ENCODE measurements at regions not wholly inside any gene's neighbourhood (a gene's known extent, or its start where the extent isn't known, plus 50 kb on each side); places are given as distances from the start of the nearest gene placed in this dataset.
"Not testable (repeated sequence)": the region's sequence is repeated elsewhere in the genome, so short reads cannot be mapped to it uniquely, and the experiment has no call there.

DNA sequence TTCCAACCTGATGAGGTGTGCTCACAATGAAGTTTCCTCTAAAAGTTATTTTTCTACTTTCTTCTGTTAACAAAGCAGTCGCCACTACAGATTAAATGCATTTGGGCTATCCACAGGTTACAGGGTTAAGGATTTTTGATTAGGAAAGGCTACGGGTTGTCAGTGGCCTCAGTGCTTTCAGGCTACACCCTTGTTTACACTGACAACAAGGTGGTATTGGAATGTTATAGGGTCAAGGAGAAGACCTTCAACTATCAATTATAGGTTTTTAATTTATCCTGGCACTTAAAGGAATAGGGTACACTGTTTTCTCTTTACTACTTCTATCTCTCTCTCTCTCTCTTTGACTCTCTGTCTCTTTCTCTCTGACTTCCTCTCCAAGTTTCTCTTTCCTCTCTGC, 102.8 kb downstream of the TMEM167A start:
- ATAC-seq (ENCODE audit: low read depth in 2 of 2); H3K4me1 Mint-ChIP-seq; H3K27me3 ChIP-seq (ENCODE audit: control insufficient read depth, insufficient read depth, low read length); H3K27ac Mint-ChIP-seq; H3K36me3 ChIP-seq (ENCODE audit: control insufficient read depth, insufficient read depth, low read length); H3K27ac ChIP-seq (ENCODE audit: insufficient read depth, low read length, poor library complexity, severe bottlenecking); H3K4me3 ChIP-seq (ENCODE audit: low read depth, low read length); H3K27me3 Mint-ChIP-seq; DNase-seq; H3K36me3 Mint-ChIP-seq; H3K4me3 Mint-ChIP-seq; H3K4me1 ChIP-seq (ENCODE audit: control insufficient read depth, insufficient read depth, low read length, poor library complexity, severe bottlenecking): not testable (repeated sequence)
- peaks cover 0 to 28% (median 12%) of the 10 kb centered on the region in 7 donors for H3K9me3 Mint-ChIP-seq
- H3K9me3 ChIP-seq (ENCODE audit: control insufficient read depth in 2 of 2, low read length in 2 of 2): peaks cover 10 to 16% of the 10 kb centered on the region in 2 experiments

DNA sequence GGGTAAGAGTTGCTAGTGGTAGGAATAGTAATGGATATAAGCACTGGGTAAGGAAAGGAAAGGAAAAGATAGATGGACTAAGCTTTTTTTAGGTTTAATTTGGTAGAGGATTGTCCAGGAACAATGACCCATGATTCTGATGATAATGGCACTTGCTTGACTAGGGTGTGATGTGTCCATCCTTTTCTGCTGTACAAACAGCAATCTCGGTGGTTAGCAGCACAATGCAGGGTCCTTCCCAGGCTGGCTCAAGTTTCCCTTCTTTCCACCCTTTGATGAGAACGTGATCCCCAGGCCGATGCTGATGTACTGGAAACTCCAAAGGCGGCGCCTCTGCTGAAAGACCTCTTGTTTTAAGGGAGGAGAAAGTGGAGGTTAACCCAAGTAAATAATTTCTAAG, 105.3 kb downstream of the TMEM167A start:
- Histone ChIP-seq H3K27me3 (ENCODE audit: control insufficient read depth, insufficient read depth, low read length) (no peaks in the 10 kb centered on the region), H3K4me1 (ENCODE audit: control insufficient read depth, insufficient read depth, low read length, poor library complexity, severe bottlenecking) (no peaks in the 10 kb centered on the region), H3K36me3 (ENCODE audit: control insufficient read depth, insufficient read depth, low read length) (no peaks in the 10 kb centered on the region), H3K4me3 (ENCODE audit: low read depth, low read length) (no peak overlapping the region), H3K9me3 (ENCODE audit: control insufficient read depth in 2 of 2, low read length in 2 of 2) (peaks cover 10 to 16% of the 10 kb centered on the region in 2 experiments), H3K27ac (ENCODE audit: insufficient read depth, low read length, poor library complexity, severe bottlenecking) (no peak overlapping the region)
- Mint-ChIP-seq H3K27ac (no peak overlapping the region), H3K4me3 (no peak overlapping the region), H3K4me1 (peaks cover 0 to 4% (median under 1%) of the 10 kb centered on the region in 4 donors), H3K36me3 (peaks cover 8% of the 10 kb centered on the region), H3K27me3 (no peaks in the 10 kb centered on the region), H3K9me3 (peaks cover 0 to 28% (median 10%) of the 10 kb centered on the region in 7 donors)
- DNase-seq (no peak), ATAC-seq (ENCODE audit: low read depth in 2 of 2) (no peak)

DNA sequence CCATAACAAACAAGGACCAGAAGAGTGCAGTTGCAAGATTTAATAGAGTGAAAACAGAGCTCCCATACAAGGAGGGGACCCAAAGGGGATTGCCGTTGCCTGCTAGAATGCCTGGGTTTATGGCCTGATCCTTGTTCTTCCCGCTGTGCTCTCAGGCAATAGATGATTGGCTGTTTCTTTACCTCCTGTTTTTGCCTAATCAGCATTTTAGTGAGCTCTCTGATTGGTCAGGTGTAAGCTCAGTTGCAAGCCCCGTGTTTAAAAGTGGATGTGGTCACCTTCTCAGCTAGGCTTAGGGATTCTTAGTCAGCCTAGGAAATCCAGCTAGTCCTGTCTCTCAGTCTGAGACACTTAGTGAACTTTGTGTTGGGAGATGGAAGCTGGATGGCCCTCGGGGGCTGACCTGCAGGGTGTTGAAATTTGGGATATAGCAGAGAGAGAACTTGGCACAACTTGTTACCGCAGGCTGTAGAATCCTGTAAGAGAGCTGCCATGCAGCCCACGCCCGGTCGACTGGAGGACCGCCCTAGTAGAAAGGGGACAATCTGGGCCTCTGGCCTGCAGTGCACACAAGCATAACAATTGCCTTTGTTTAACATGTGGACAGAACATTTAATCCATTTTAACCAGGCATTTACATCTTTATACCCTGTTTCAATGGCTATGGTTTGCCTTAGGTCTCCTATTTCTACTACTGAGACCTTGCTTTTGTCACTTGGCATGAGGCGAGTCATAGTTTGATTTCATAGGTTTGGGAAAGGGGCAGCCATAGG, 106.0 kb downstream of the TMEM167A start:
- H3K4me1 Mint-ChIP-seq; DNase-seq; H3K4me3 Mint-ChIP-seq; ATAC-seq (ENCODE audit: low read depth in 2 of 2); H3K36me3 ChIP-seq (ENCODE audit: control insufficient read depth, insufficient read depth, low read length); H3K4me1 ChIP-seq (ENCODE audit: control insufficient read depth, insufficient read depth, low read length, poor library complexity, severe bottlenecking); H3K27ac Mint-ChIP-seq; H3K4me3 ChIP-seq (ENCODE audit: low read depth, low read length); H3K27me3 Mint-ChIP-seq; H3K27ac ChIP-seq (ENCODE audit: insufficient read depth, low read length, poor library complexity, severe bottlenecking); H3K27me3 ChIP-seq (ENCODE audit: control insufficient read depth, insufficient read depth, low read length); H3K36me3 Mint-ChIP-seq: not testable (repeated sequence)
- peaks cover 10 to 16% of the 10 kb centered on the region in 2 experiments for H3K9me3 ChIP-seq (ENCODE audit: control insufficient read depth in 2 of 2, low read length in 2 of 2)
- H3K9me3 Mint-ChIP-seq: peaks cover 0 to 23% (median 8%) of the 10 kb centered on the region in 7 donors

DNA sequence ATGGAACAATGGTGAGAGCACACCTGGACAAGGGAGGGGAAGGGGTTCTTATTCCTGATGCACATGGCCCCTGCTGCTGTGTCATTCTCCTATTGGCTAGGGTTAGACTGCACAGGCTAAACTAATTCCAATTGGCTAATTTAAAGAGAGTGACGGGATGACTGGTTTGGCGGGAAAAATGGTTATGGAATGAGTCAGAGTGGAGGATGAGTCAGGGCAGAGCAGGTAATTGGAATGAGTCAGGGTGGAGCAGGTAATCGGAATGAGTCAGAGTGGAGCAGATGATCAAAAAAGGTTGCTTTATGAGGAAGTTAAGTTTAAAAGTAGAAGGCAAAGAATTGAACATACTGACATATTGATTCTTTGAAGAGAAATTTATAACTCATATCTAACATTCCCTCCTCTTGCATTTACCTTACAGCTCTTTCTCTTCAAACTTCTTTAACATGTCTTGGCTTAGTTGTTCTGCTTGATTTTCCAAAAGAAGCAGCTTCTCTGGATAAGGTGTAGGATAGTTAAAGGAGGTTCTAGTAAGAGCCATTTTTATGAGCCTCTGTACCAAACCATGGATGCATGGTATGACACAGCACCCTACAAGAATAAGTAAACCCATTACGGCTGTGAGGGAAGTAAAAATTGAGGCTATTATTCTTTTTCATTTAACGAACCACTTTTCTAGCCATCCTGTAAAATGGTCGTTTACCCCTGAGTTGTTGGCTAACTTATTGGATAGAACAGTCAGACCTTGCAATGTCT, 107.8 kb downstream of the TMEM167A start:
- not testable (repeated sequence) for H3K4me1 ChIP-seq (ENCODE audit: control insufficient read depth, insufficient read depth, low read length, poor library complexity, severe bottlenecking); H3K27me3 Mint-ChIP-seq; H3K27ac ChIP-seq (ENCODE audit: insufficient read depth, low read length, poor library complexity, severe bottlenecking); ATAC-seq (ENCODE audit: low read depth in 2 of 2); H3K4me1 Mint-ChIP-seq; H3K27me3 ChIP-seq (ENCODE audit: control insufficient read depth, insufficient read depth, low read length); H3K4me3 ChIP-seq (ENCODE audit: low read depth, low read length); H3K36me3 Mint-ChIP-seq; H3K4me3 Mint-ChIP-seq; H3K36me3 ChIP-seq (ENCODE audit: control insufficient read depth, insufficient read depth, low read length); H3K9me3 Mint-ChIP-seq; H3K27ac Mint-ChIP-seq; H3K9me3 ChIP-seq (ENCODE audit: control insufficient read depth in 2 of 2, low read length in 2 of 2)
- peak in 1 of 3 donors; percentile 9 for DNase-seq

DNA sequence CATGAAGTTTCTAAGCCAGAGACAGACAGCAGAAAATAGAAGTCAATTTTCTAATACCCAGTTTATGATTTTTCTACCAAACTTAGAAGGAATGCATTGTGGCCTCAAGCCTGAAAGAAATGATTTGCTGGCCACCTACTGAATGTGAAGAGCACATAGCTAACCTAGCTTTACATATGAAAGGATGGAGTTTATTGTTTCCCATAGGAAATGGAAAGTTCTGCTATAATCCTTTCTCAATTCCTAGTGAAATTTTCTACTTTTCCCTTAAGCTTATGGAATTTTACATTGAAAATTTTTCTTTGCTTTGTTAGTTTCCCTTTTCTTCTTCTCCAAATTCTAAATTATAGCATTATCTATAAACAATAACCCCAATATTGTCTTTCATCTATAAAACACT, 110.1 kb downstream of the TMEM167A start:
- no peaks in the 10 kb centered on the region for H3K27me3 ChIP-seq (ENCODE audit: control insufficient read depth, insufficient read depth, low read length)
- peaks cover 0 to 6% (median 0%) of the 10 kb centered on the region in 7 donors for H3K9me3 Mint-ChIP-seq
- no peak for DNase-seq
- ATAC-seq (ENCODE audit: low read depth in 2 of 2): no peak
- H3K4me1 ChIP-seq (ENCODE audit: control insufficient read depth, insufficient read depth, low read length, poor library complexity, severe bottlenecking): no peaks in the 10 kb centered on the region
- peaks cover 0 to 2% (median under 1%) of the 10 kb centered on the region in 4 donors for H3K4me1 Mint-ChIP-seq
- H3K27ac Mint-ChIP-seq: no peak overlapping the region
- H3K36me3 Mint-ChIP-seq: no peaks in the 10 kb centered on the region
- no peaks in the 10 kb centered on the region for H3K36me3 ChIP-seq (ENCODE audit: control insufficient read depth, insufficient read depth, low read length)
- H3K27ac ChIP-seq (ENCODE audit: insufficient read depth, low read length, poor library complexity, severe bottlenecking): no peak overlapping the region
- H3K4me3 ChIP-seq (ENCODE audit: low read depth, low read length): no peak overlapping the region
- no peaks in the 10 kb centered on the region for H3K9me3 ChIP-seq (ENCODE audit: control insufficient read depth in 2 of 2, low read length in 2 of 2)
- no peaks in the 10 kb centered on the region for H3K27me3 Mint-ChIP-seq
- no peak overlapping the region for H3K4me3 Mint-ChIP-seq

DNA sequence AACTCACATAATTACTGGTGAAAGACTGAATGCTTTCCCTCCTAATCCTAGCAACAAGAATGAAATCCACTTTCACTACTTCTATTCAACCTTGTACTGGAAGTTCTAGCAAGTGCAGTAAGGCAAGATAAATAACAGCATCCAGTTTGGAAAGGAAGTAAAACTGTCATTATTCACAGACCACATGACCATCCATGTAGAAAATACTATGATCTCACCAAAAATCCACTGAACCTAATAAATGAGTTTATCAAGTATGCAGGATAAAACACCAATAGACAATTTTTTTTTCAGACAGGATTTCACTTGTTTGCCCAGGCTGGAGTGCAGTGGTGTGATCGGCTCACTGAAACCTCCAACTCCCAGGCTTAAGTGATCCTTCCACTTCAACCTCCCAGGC, 117.7 kb downstream of the TMEM167A start:
- no peaks in the 10 kb centered on the region for H3K4me1 ChIP-seq (ENCODE audit: control insufficient read depth, insufficient read depth, low read length, poor library complexity, severe bottlenecking)
- no peak for DNase-seq
- no peaks in the 10 kb centered on the region for H3K4me1 Mint-ChIP-seq
- no peak overlapping the region for H3K4me3 Mint-ChIP-seq
- peaks cover 0 to 5% of the 10 kb centered on the region in 2 experiments for H3K9me3 ChIP-seq (ENCODE audit: control insufficient read depth in 2 of 2, low read length in 2 of 2)
- H3K36me3 Mint-ChIP-seq: no peaks in the 10 kb centered on the region
- no peaks in the 10 kb centered on the region for H3K36me3 ChIP-seq (ENCODE audit: control insufficient read depth, insufficient read depth, low read length)
- no peak overlapping the region for H3K27ac ChIP-seq (ENCODE audit: insufficient read depth, low read length, poor library complexity, severe bottlenecking)
- H3K27me3 Mint-ChIP-seq: no peaks in the 10 kb centered on the region
- ATAC-seq (ENCODE audit: low read depth in 2 of 2): no peak
- H3K9me3 Mint-ChIP-seq: peaks cover 4 to 26% (median 11%) of the 10 kb centered on the region in 7 donors
- H3K27ac Mint-ChIP-seq: no peak overlapping the region
- no peak overlapping the region for H3K4me3 ChIP-seq (ENCODE audit: low read depth, low read length)
- no peaks in the 10 kb centered on the region for H3K27me3 ChIP-seq (ENCODE audit: control insufficient read depth, insufficient read depth, low read length)

DNA sequence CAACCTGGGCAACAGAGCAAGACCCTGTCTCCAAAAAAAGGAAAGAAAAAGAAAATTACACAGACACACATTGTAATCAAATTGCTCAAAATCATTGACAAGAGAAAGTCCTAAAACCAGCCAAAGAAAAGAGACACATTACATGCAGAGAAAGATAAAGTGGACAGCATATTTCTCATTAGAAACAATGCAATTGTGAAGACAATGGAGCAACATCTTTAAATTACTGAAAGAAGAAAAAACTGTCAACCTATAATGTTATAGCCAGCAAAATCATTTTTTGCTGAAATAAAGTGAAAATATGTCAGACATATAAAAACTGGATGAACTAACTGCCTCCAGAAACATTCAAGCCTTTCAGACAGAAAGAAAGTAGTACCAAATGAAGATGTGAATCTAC, 120.6 kb downstream of the TMEM167A start:
- no peak overlapping the region for H3K27ac Mint-ChIP-seq
- no peaks in the 10 kb centered on the region for H3K27me3 ChIP-seq (ENCODE audit: control insufficient read depth, insufficient read depth, low read length)
- no peaks in the 10 kb centered on the region for H3K4me1 Mint-ChIP-seq
- H3K4me3 Mint-ChIP-seq: no peak overlapping the region
- H3K9me3 ChIP-seq (ENCODE audit: control insufficient read depth in 2 of 2, low read length in 2 of 2): peaks cover 0 to 5% of the 10 kb centered on the region in 2 experiments
- no peak overlapping the region for H3K4me3 ChIP-seq (ENCODE audit: low read depth, low read length)
- DNase-seq (no peak), ATAC-seq (ENCODE audit: low read depth in 2 of 2) (no peak)
- H3K9me3 Mint-ChIP-seq: peaks cover 1 to 26% (median 11%) of the 10 kb centered on the region in 7 donors
- H3K36me3 ChIP-seq (ENCODE audit: control insufficient read depth, insufficient read depth, low read length): no peaks in the 10 kb centered on the region
- no peak overlapping the region for H3K27ac ChIP-seq (ENCODE audit: insufficient read depth, low read length, poor library complexity, severe bottlenecking)
- no peaks in the 10 kb centered on the region for H3K27me3 Mint-ChIP-seq
- H3K4me1 ChIP-seq (ENCODE audit: control insufficient read depth, insufficient read depth, low read length, poor library complexity, severe bottlenecking): no peaks in the 10 kb centered on the region
- H3K36me3 Mint-ChIP-seq: no peaks in the 10 kb centered on the region
